ENCODE measurements at regions not wholly inside any gene's neighbourhood (a gene's known extent, or its start where the extent isn't known, plus 50 kb on each side); places are given as distances from the start of the nearest gene placed in this dataset.

DNA sequence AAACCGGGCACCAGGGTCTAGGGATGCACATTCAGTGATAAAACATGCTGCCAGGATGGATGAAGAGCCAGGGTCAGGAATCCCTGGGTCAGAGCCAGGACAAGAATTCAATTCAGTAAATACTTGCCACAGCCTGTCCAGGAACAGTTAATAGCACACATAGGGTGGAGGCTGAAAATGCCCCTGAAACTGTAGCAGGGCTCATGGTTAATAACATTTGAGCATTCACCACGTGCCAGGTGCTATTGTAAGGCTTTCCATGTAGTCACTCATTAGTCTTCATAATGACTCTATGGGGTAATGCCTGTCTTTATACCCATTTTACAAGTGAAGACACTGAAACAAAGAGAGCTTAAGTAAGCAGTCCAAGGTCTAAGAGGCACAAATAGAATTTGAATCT is 296.3 kb downstream of the LRFN2 start:
- TF ChIP-seq EZH2 (IDR thresholded peaks at IDR 0.05) = no peak
- no peak for TF ChIP-seq POLR2AphosphoS5 (IDR thresholded peaks at IDR 0.05; ENCODE audit: borderline replicate concordance, low read depth, low read length)
- TF ChIP-seq FOXP2 (optimal IDR thresholded peaks at IDR 0.05; ENCODE audit: control extremely low read depth, extremely low read length, insufficient read depth) = no peak

All from SK-N-MC (cell line).